ENCODE measurements at regions not wholly inside any gene's neighbourhood (a gene's known extent, or its start where the extent isn't known, plus 50 kb on each side); places are given as distances from the start of the nearest gene placed in this dataset.

GRCh38 chr4:60938621-60939020 is 261.5 kb upstream of the ADGRL3 start:
- ATAC-seq (ENCODE audit: low read depth in 2 of 2) (no peak), DNase-seq (no peak)
- Histone ChIP-seq H3K27ac (ENCODE audit: insufficient read depth, low read length, poor library complexity, severe bottlenecking) (no peak overlapping the region), H3K27me3 (ENCODE audit: control insufficient read depth, insufficient read depth, low read length) (no peaks in the 10 kb centered on the region), H3K4me3 (ENCODE audit: low read depth, low read length) (no peak overlapping the region), H3K36me3 (ENCODE audit: control insufficient read depth, insufficient read depth, low read length) (no peaks in the 10 kb centered on the region), H3K4me1 (ENCODE audit: control insufficient read depth, insufficient read depth, low read length, poor library complexity, severe bottlenecking) (no peaks in the 10 kb centered on the region), H3K9me3 (ENCODE audit: control insufficient read depth in 2 of 2, low read length in 2 of 2) (no peaks in the 10 kb centered on the region)
- Mint-ChIP-seq H3K9me3 (peaks cover 0 to 8% (median 2%) of the 10 kb centered on the region in 7 donors), H3K4me1 (no peaks in the 10 kb centered on the region), H3K27ac (no peak overlapping the region), H3K27me3 (no peaks in the 10 kb centered on the region), H3K4me3 (no peak overlapping the region), H3K36me3 (no peaks in the 10 kb centered on the region)

GRCh38 chr4:60944060-60944459 is 256.1 kb upstream of the ADGRL3 start:
- Histone ChIP-seq H3K4me3 (ENCODE audit: low read depth, low read length) (no peak overlapping the region), H3K4me1 (ENCODE audit: control insufficient read depth, insufficient read depth, low read length, poor library complexity, severe bottlenecking) (no peaks in the 10 kb centered on the region), H3K9me3 (ENCODE audit: control insufficient read depth in 2 of 2, low read length in 2 of 2) (no peaks in the 10 kb centered on the region), H3K36me3 (ENCODE audit: control insufficient read depth, insufficient read depth, low read length) (no peaks in the 10 kb centered on the region), H3K27me3 (ENCODE audit: control insufficient read depth, insufficient read depth, low read length) (no peaks in the 10 kb centered on the region), H3K27ac (ENCODE audit: insufficient read depth, low read length, poor library complexity, severe bottlenecking) (no peak overlapping the region)
- H3K4me3 Mint-ChIP-seq: no peak overlapping the region
- ATAC-seq (ENCODE audit: low read depth in 2 of 2): no peak
- H3K4me1 Mint-ChIP-seq: peaks cover 0 to 4% (median 0%) of the 10 kb centered on the region in 4 donors
- H3K27me3 Mint-ChIP-seq: no peaks in the 10 kb centered on the region
- no peak overlapping the region for H3K27ac Mint-ChIP-seq
- peaks cover 0 to 21% (median 8%) of the 10 kb centered on the region in 7 donors for H3K9me3 Mint-ChIP-seq
- H3K36me3 Mint-ChIP-seq: no peaks in the 10 kb centered on the region
- no peak for DNase-seq

GRCh38 chr4:60945641-60946040 is 254.5 kb upstream of the ADGRL3 start:
- no peak overlapping the region for H3K4me3 Mint-ChIP-seq
- DNase-seq (no peak), ATAC-seq (ENCODE audit: low read depth in 2 of 2) (no peak)
- Histone ChIP-seq H3K36me3 (ENCODE audit: control insufficient read depth, insufficient read depth, low read length) (no peaks in the 10 kb centered on the region), H3K4me3 (ENCODE audit: low read depth, low read length) (no peak overlapping the region), H3K4me1 (ENCODE audit: control insufficient read depth, insufficient read depth, low read length, poor library complexity, severe bottlenecking) (no peaks in the 10 kb centered on the region), H3K27ac (ENCODE audit: insufficient read depth, low read length, poor library complexity, severe bottlenecking) (no peak overlapping the region), H3K27me3 (ENCODE audit: control insufficient read depth, insufficient read depth, low read length) (no peaks in the 10 kb centered on the region), H3K9me3 (ENCODE audit: control insufficient read depth in 2 of 2, low read length in 2 of 2) (no peaks in the 10 kb centered on the region)
- H3K36me3 Mint-ChIP-seq: no peaks in the 10 kb centered on the region
- no peaks in the 10 kb centered on the region for H3K27me3 Mint-ChIP-seq
- peaks cover 0 to 4% (median 0%) of the 10 kb centered on the region in 4 donors for H3K4me1 Mint-ChIP-seq
- H3K27ac Mint-ChIP-seq: no peak overlapping the region
- peaks cover 0 to 26% (median 8%) of the 10 kb centered on the region in 7 donors for H3K9me3 Mint-ChIP-seq

GRCh38 chr4:60948008-60948407 is 252.1 kb upstream of the ADGRL3 start:
- no peak overlapping the region for H3K27ac Mint-ChIP-seq
- H3K4me1 Mint-ChIP-seq: peaks cover 0 to 4% (median 0%) of the 10 kb centered on the region in 4 donors

GRCh38 chr4:60952921-60953320 is 247.2 kb upstream of the ADGRL3 start:
- no peak overlapping the region for H3K4me3 ChIP-seq (ENCODE audit: low read depth, low read length)
- no peak for ATAC-seq (ENCODE audit: low read depth in 2 of 2)
- H3K36me3 Mint-ChIP-seq: no peaks in the 10 kb centered on the region

More at GRCh38 chr4:60948008-60948407, 252.1 kb upstream of the ADGRL3 start:
- Mint-ChIP-seq H3K9me3 (peaks cover 0 to 26% (median 8%) of the 10 kb centered on the region in 7 donors), H3K27me3 (no peaks in the 10 kb centered on the region), H3K4me3 (no peak overlapping the region), H3K36me3 (no peaks in the 10 kb centered on the region)
- no peak overlapping the region for H3K4me3 ChIP-seq (ENCODE audit: low read depth, low read length)
- no peak for DNase-seq
- H3K36me3 ChIP-seq (ENCODE audit: control insufficient read depth, insufficient read depth, low read length): no peaks in the 10 kb centered on the region
- H3K27me3 ChIP-seq (ENCODE audit: control insufficient read depth, insufficient read depth, low read length): no peaks in the 10 kb centered on the region
- no peak overlapping the region for H3K27ac ChIP-seq (ENCODE audit: insufficient read depth, low read length, poor library complexity, severe bottlenecking)
- no peaks in the 10 kb centered on the region for H3K9me3 ChIP-seq (ENCODE audit: control insufficient read depth in 2 of 2, low read length in 2 of 2)
- ATAC-seq (ENCODE audit: low read depth in 2 of 2): no peak
- H3K4me1 ChIP-seq (ENCODE audit: control insufficient read depth, insufficient read depth, low read length, poor library complexity, severe bottlenecking): no peaks in the 10 kb centered on the region

GRCh38 chr4:60953826-60954225 is 246.3 kb upstream of the ADGRL3 start:
- no peak overlapping the region for H3K4me3 Mint-ChIP-seq
- H3K9me3 Mint-ChIP-seq: peaks cover 1 to 35% (median 8%) of the 10 kb centered on the region in 7 donors
- H3K4me3 ChIP-seq (ENCODE audit: low read depth, low read length): no peak overlapping the region
- H3K4me1 Mint-ChIP-seq: no peaks in the 10 kb centered on the region
- H3K27me3 Mint-ChIP-seq: no peaks in the 10 kb centered on the region
- no peaks in the 10 kb centered on the region for H3K36me3 Mint-ChIP-seq
- no peaks in the 10 kb centered on the region for H3K9me3 ChIP-seq (ENCODE audit: control insufficient read depth in 2 of 2, low read length in 2 of 2)
- ATAC-seq (ENCODE audit: low read depth in 2 of 2): no peak
- H3K27me3 ChIP-seq (ENCODE audit: control insufficient read depth, insufficient read depth, low read length): no peaks in the 10 kb centered on the region
- no peaks in the 10 kb centered on the region for H3K4me1 ChIP-seq (ENCODE audit: control insufficient read depth, insufficient read depth, low read length, poor library complexity, severe bottlenecking)
- H3K27ac ChIP-seq (ENCODE audit: insufficient read depth, low read length, poor library complexity, severe bottlenecking): no peak overlapping the region
- no peaks in the 10 kb centered on the region for H3K36me3 ChIP-seq (ENCODE audit: control insufficient read depth, insufficient read depth, low read length)
- no peak for DNase-seq
- no peak overlapping the region for H3K27ac Mint-ChIP-seq

More at GRCh38 chr4:60952921-60953320, 247.2 kb upstream of the ADGRL3 start:
- H3K27me3 Mint-ChIP-seq: no peaks in the 10 kb centered on the region
- Histone ChIP-seq H3K4me1 (ENCODE audit: control insufficient read depth, insufficient read depth, low read length, poor library complexity, severe bottlenecking) (no peaks in the 10 kb centered on the region), H3K27me3 (ENCODE audit: control insufficient read depth, insufficient read depth, low read length) (no peaks in the 10 kb centered on the region), H3K9me3 (ENCODE audit: control insufficient read depth in 2 of 2, low read length in 2 of 2) (no peaks in the 10 kb centered on the region), H3K27ac (ENCODE audit: insufficient read depth, low read length, poor library complexity, severe bottlenecking) (no peak overlapping the region), H3K36me3 (ENCODE audit: control insufficient read depth, insufficient read depth, low read length) (no peaks in the 10 kb centered on the region)
- no peak overlapping the region for H3K4me3 Mint-ChIP-seq
- DNase-seq: no peak
- H3K27ac Mint-ChIP-seq: no peak overlapping the region
- no peaks in the 10 kb centered on the region for H3K4me1 Mint-ChIP-seq
- H3K9me3 Mint-ChIP-seq: peaks cover 1 to 39% (median 9%) of the 10 kb centered on the region in 7 donors

- Mint-ChIP-seq H3K9me3 (peaks cover 0 to 28% (median 8%) of the 10 kb centered on the region in 7 donors), H3K27me3 (no peaks in the 10 kb centered on the region), H3K4me3 (no peak overlapping the region), H3K36me3 (no peaks in the 10 kb centered on the region), H3K27ac (no peak overlapping the region), H3K4me1 (no peaks in the 10 kb centered on the region)
- Histone ChIP-seq H3K36me3 (ENCODE audit: control insufficient read depth, insufficient read depth, low read length) (no peaks in the 10 kb centered on the region), H3K4me1 (ENCODE audit: control insufficient read depth, insufficient read depth, low read length, poor library complexity, severe bottlenecking) (no peaks in the 10 kb centered on the region), H3K27me3 (ENCODE audit: control insufficient read depth, insufficient read depth, low read length) (no peaks in the 10 kb centered on the region), H3K27ac (ENCODE audit: insufficient read depth, low read length, poor library complexity, severe bottlenecking) (no peak overlapping the region), H3K9me3 (ENCODE audit: control insufficient read depth in 2 of 2, low read length in 2 of 2) (peaks cover 0 to 5% of the 10 kb centered on the region in 2 experiments), H3K4me3 (ENCODE audit: low read depth, low read length) (no peak overlapping the region)
- DNase-seq: no peak
- no peak for ATAC-seq (ENCODE audit: low read depth in 2 of 2)
These were observed 237.8 kb upstream of the ADGRL3 start for GRCh38 chr4:60962286-60962685.

GRCh38 chr4:60981534-60981933 is 218.6 kb upstream of the ADGRL3 start:
- no peak overlapping the region for H3K27ac Mint-ChIP-seq
- H3K36me3 ChIP-seq (ENCODE audit: control insufficient read depth, insufficient read depth, low read length): no peaks in the 10 kb centered on the region
- DNase-seq: no peak
- no peak for ATAC-seq (ENCODE audit: low read depth in 2 of 2)
- no peak overlapping the region for H3K4me3 Mint-ChIP-seq
- H3K4me3 ChIP-seq (ENCODE audit: low read depth, low read length): no peak overlapping the region
- no peaks in the 10 kb centered on the region for H3K36me3 Mint-ChIP-seq
- peaks cover 0 to 15% (median 6%) of the 10 kb centered on the region in 7 donors for H3K9me3 Mint-ChIP-seq
- H3K4me1 ChIP-seq (ENCODE audit: control insufficient read depth, insufficient read depth, low read length, poor library complexity, severe bottlenecking): no peaks in the 10 kb centered on the region
- peaks cover 0 to 8% of the 10 kb centered on the region in 2 experiments for H3K9me3 ChIP-seq (ENCODE audit: control insufficient read depth in 2 of 2, low read length in 2 of 2)
- no peaks in the 10 kb centered on the region for H3K4me1 Mint-ChIP-seq
- no peaks in the 10 kb centered on the region for H3K27me3 ChIP-seq (ENCODE audit: control insufficient read depth, insufficient read depth, low read length)
- H3K27ac ChIP-seq (ENCODE audit: insufficient read depth, low read length, poor library complexity, severe bottlenecking): no peak overlapping the region
- no peaks in the 10 kb centered on the region for H3K27me3 Mint-ChIP-seq
